Ovary (tissue), 3 donors: ENCODE measurements at regions not wholly inside any gene's neighbourhood (a gene's known extent, or its start where the extent isn't known, plus 50 kb on each side); places are given as distances from the start of the nearest gene placed in this dataset.

Experiments used
- EP300 ChIP-seq: sonication (generic); formaldehyde crosslinking; IDR thresholded peaks from one replicate; pipeline ENCODE4 v1.6.1; 2017; ENCODE audit warnings: antibody characterized with exemption
- POLR2A ChIP-seq: fragments of 450-650 bp; IDR thresholded peaks from one replicate; pipeline ENCODE4 v1.6.1; 2017; ENCODE audit warnings: antibody characterized with exemption, mild to moderate bottlenecking, moderate library complexity
- TF ChIP-seq, protein P1 (sequence below), 3 donors: fragments of 450-650 bp in 2 of 3; fragments of 200-600 bp in 1 of 3; IDR thresholded peaks; one replicate each; pipeline versions ENCODE4 v1.5.1 to v1.8.0; 2016 to 2022; ENCODE audit warnings: antibody characterized with exemption in 3 of 3, mild to moderate bottlenecking in 1 of 3
- donor health status: DM: no; HTN: no; CAD: no.

DNA sequence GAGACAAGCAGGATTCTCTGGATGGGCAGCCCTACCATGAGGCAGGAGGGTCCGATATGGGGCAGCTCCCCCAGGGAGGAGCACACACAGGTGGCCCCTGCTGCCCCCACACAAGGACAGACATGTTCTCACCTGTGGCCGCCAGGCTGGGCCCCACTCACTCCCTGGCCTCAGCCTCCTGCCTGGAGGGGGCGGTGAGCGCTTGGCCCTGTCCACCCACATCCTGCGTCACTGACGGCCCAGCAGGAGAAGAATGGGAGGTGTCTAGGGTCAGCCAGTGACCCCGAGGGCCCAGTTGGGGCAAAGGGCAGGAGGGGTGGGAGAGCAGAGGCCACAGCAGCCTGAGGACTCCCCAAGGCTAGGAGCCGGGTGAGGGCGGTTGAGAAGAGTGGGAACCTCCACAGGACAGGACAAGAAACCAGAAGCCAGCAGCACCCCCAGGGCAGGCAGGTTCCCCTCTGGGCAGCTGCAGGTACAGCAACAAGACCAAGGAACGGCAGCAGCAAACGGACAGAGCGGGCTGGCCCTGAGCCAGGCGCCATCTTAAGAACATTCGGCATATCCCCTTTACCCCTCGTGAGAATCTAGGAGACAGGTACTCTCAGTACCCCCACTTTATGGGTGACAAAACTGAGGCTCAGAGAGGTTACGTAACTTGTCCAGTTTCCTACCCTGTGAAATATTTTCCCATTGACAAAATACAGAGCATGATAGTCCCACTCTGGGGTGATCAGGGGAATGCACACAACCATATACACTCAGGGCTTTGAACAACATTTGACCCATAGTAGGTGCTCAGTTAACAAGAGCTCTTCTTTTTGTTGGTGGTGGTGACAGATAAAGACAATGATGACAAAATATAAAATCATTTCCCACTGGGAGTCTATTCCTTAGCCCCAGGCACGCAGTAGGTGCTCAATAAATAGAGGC, 74.3 kb downstream of the NCOR2 start:
- TF ChIP-seq POLR2A (no peak), EP300 (no peak)
- TF ChIP-seq, protein P1, sequence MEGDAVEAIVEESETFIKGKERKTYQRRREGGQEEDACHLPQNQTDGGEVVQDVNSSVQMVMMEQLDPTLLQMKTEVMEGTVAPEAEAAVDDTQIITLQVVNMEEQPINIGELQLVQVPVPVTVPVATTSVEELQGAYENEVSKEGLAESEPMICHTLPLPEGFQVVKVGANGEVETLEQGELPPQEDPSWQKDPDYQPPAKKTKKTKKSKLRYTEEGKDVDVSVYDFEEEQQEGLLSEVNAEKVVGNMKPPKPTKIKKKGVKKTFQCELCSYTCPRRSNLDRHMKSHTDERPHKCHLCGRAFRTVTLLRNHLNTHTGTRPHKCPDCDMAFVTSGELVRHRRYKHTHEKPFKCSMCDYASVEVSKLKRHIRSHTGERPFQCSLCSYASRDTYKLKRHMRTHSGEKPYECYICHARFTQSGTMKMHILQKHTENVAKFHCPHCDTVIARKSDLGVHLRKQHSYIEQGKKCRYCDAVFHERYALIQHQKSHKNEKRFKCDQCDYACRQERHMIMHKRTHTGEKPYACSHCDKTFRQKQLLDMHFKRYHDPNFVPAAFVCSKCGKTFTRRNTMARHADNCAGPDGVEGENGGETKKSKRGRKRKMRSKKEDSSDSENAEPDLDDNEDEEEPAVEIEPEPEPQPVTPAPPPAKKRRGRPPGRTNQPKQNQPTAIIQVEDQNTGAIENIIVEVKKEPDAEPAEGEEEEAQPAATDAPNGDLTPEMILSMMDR (IDR thresholded peaks at IDR 0.05), result no peak
